GM21717 (cell line): ENCODE measurements at regions not wholly inside any gene's neighbourhood (a gene's known extent, or its start where the extent isn't known, plus 50 kb on each side); places are given as distances from the start of the nearest gene placed in this dataset.

Source experiments
- ATAC-seq: cut with Tn5 transposase; IDR thresholded peaks from one replicate; pipeline ENCODE4 v1.9.1; 2021; ENCODE audit warnings: mild to moderate bottlenecking, moderate library complexity; ENCODE audit not compliant: unreplicated experiment

GRCh38 chr3:6523043-6523442, 337.9 kb upstream of the GRM7 start:
- ATAC-seq = no peak

GRCh38 chr3:6524479-6524878, 336.4 kb upstream of the GRM7 start:
- no peak for ATAC-seq

- no peak for ATAC-seq
Measured at GRCh38 chr3:6526321-6526720, 334.6 kb upstream of the GRM7 start.

- ATAC-seq = no peak
Measured at GRCh38 chr3:6526861-6527260, 334.1 kb upstream of the GRM7 start.

GRCh38 chr3:6528951-6529350, 332.0 kb upstream of the GRM7 start:
- ATAC-seq = no peak

- no peak for ATAC-seq
Measured at GRCh38 chr3:6531153-6531552, 329.8 kb upstream of the GRM7 start.

GRCh38 chr3:6532101-6532500, 328.8 kb upstream of the GRM7 start:
- ATAC-seq = no peak

- ATAC-seq = no peak
Measured at GRCh38 chr3:6540981-6541380, 319.9 kb upstream of the GRM7 start.

- ATAC-seq = no peak
Measured at GRCh38 chr3:6542795-6543194, 318.1 kb upstream of the GRM7 start.

GRCh38 chr3:6549296-6549695, 311.6 kb upstream of the GRM7 start:
- no peak for ATAC-seq

- ATAC-seq = no peak
Measured at GRCh38 chr3:6551165-6551564, 309.8 kb upstream of the GRM7 start.

GRCh38 chr3:6560259-6560658, 300.7 kb upstream of the GRM7 start:
- no peak for ATAC-seq

- ATAC-seq = no peak
Measured at GRCh38 chr3:6567241-6567640, 293.7 kb upstream of the GRM7 start.

- no peak for ATAC-seq
Measured at GRCh38 chr3:6568999-6569493, 291.9 kb upstream of the GRM7 start.

GRCh38 chr3:6571448-6571847, 289.5 kb upstream of the GRM7 start:
- no peak for ATAC-seq

- ATAC-seq = no peak
Measured at GRCh38 chr3:6577584-6577983, 283.3 kb upstream of the GRM7 start.

GRCh38 chr3:6578526-6578925, 282.4 kb upstream of the GRM7 start:
- ATAC-seq = no peak

- ATAC-seq = no peak
Measured at GRCh38 chr3:6580808-6581207, 280.1 kb upstream of the GRM7 start.

GRCh38 chr3:6585360-6585759, 275.6 kb upstream of the GRM7 start:
- ATAC-seq = no peak

GRCh38 chr3:6600237-6600636, 260.7 kb upstream of the GRM7 start:
- ATAC-seq = no peak

GRCh38 chr3:6601374-6601773, 259.5 kb upstream of the GRM7 start:
- no peak for ATAC-seq

- ATAC-seq = no peak
Measured at GRCh38 chr3:6602329-6602728, 258.6 kb upstream of the GRM7 start.

- peak; percentile 62 for ATAC-seq
Measured at GRCh38 chr3:6605227-6605626, 255.7 kb upstream of the GRM7 start.

GRCh38 chr3:6608843-6609242, 252.1 kb upstream of the GRM7 start:
- no peak for ATAC-seq
